ENCODE measurements at regions not wholly inside any gene's neighbourhood (a gene's known extent, or its start where the extent isn't known, plus 50 kb on each side); places are given as distances from the start of the nearest gene placed in this dataset.

DNA sequence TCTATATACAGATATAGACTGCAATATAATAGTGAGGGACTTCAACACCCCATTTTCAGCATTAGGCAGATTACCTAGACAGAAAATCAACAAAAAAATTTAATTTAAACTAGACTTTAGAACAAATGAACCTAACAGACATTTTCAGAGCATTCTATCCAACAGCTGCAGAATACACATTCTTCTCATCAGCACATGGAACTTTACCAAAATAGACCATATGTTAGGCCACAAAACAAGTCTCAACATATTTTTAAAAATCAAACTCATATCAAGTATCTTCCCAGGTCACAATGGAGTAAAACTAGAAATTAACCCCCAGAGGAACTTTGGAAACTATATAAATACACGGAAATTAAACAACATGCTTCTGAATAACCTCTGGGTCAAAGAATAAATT lies 169.6 kb downstream of the MTERF1 start:
- no peaks in the 10 kb centered on the region; the same call in 2 of the 3 replicates for H3K9me3 ChIP-seq (replicated peaks; ENCODE audit: control insufficient read depth, insufficient read depth, low read length)
- CTCF ChIA-PET: no interaction called here
- SMC1A ChIA-PET (ENCODE audit: uncharacterized antibody, unreplicated experiment): interaction anchor here (0.7 kb wide), 1 partner anchor 1882 kb away, joined by 3 read pairs; no protein-coding TSS in a partner anchor
- H3K36me3 ChIP-seq (ENCODE audit: control insufficient read depth in 2 of 2, insufficient read depth in 2 of 2, low read length in 1 of 2): no peaks in the 10 kb centered on the region
- H2AFZ ChIP-seq (ENCODE audit: control insufficient read depth, low read depth, low read length): no peak overlapping the region
- H3K27me3 ChIP-seq (replicated peaks in 1 of 2; ENCODE audit: control insufficient read depth in 2 of 2, insufficient read depth in 2 of 2, low read length in 1 of 2): no peaks in the 10 kb centered on the region
- no peak overlapping the region for H3K27ac ChIP-seq (ENCODE audit: control insufficient read depth, insufficient read depth)
- POLR2A ChIA-PET: no interaction called here
- DNase-seq (ENCODE audit: low read depth, low spot score) (no peak), ATAC-seq (no peak), FAIRE-seq (no peak)
- H3K4me3 ChIP-seq: no peak overlapping the region
- no peak overlapping the region for H3K9ac ChIP-seq (ENCODE audit: control insufficient read depth, insufficient read depth, low read length)
- TF ChIP-seq BMI1 (IDR thresholded peaks at IDR 0.05; ENCODE audit: borderline replicate concordance): no peak
- H3K79me2 ChIP-seq (ENCODE audit: control insufficient read depth, insufficient read depth, low read length): no peaks in the 10 kb centered on the region
- H4K20me1 ChIP-seq (ENCODE audit: control insufficient read depth, insufficient read depth): no peaks in the 10 kb centered on the region
- no peak overlapping the region for H3K4me2 ChIP-seq (ENCODE audit: control insufficient read depth, insufficient read depth)
- intact Hi-C loops (cut with micrococcal nuclease; ENCODE audit: unreplicated experiment) (no loop called here), in situ Hi-C loops (cut with MboI) (no loop called here)
- RAD21 ChIA-PET (ENCODE audit: unreplicated experiment): no interaction called here
- H3K4me1 ChIP-seq (ENCODE audit: control insufficient read depth, insufficient read depth, low read length): no peaks in the 10 kb centered on the region
- BruUV-seq (replicated peaks): no TSS peak
- WGBS (ENCODE audit: insufficient coverage, insufficient replicate concordance, low lambda C conversion rate, missing lambda C conversion rate): 18% methylated on average over 1 of the region's 1 CpG

DNA sequence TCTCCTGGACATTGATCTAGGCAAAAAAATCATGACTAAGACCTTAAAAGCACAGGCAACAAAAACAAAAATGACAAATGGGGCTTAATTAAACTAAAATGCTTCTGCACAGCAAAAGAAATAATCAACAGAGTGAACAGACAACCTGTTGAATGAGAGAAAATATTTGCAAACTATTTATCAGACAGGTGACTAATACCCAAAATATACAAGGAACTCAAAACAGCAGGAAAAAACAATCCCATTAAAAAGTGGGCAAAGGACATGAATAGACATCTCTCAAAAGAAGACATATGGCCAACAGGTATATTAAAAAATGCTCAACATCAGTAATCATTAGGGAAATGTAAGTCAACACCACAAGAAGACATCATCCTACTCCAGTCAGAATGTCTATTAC lies 166.8 kb downstream of the MTERF1 start:
- H3K4me2 ChIP-seq (ENCODE audit: control insufficient read depth, insufficient read depth): no peak overlapping the region
- CTCF ChIA-PET: no interaction called here
- ATAC-seq: no peak
- H3K9ac ChIP-seq (ENCODE audit: control insufficient read depth, insufficient read depth, low read length): no peak overlapping the region
- RAD21 ChIA-PET (ENCODE audit: unreplicated experiment): no interaction called here
- no TSS peak for BruUV-seq (replicated peaks)
- no peak overlapping the region for H3K4me3 ChIP-seq
- H3K79me2 ChIP-seq (ENCODE audit: control insufficient read depth, insufficient read depth, low read length): no peaks in the 10 kb centered on the region
- H3K9me3 ChIP-seq (replicated peaks; ENCODE audit: control insufficient read depth, insufficient read depth, low read length): no peaks in the 10 kb centered on the region
- H3K4me1 ChIP-seq (ENCODE audit: control insufficient read depth, insufficient read depth, low read length): no peaks in the 10 kb centered on the region
- intact Hi-C loops (cut with micrococcal nuclease; ENCODE audit: unreplicated experiment): no loop called here
- no peaks in the 10 kb centered on the region for H3K36me3 ChIP-seq (ENCODE audit: control insufficient read depth in 2 of 2, insufficient read depth in 2 of 2, low read length in 1 of 2)
- SMC1A ChIA-PET (ENCODE audit: uncharacterized antibody, unreplicated experiment): no interaction called here
- no peak for DNase-seq (ENCODE audit: low read depth, low spot score)
- no peaks in the 10 kb centered on the region for H4K20me1 ChIP-seq (ENCODE audit: control insufficient read depth, insufficient read depth)
- FAIRE-seq: no peak
- H3K27me3 ChIP-seq (replicated peaks in 1 of 2; ENCODE audit: control insufficient read depth in 2 of 2, insufficient read depth in 2 of 2, low read length in 1 of 2): no peaks in the 10 kb centered on the region
- in situ Hi-C loops (cut with MboI): no loop called here
- H2AFZ ChIP-seq (ENCODE audit: control insufficient read depth, low read depth, low read length): no peak overlapping the region
- POLR2A ChIA-PET: no interaction called here
- H3K27ac ChIP-seq (ENCODE audit: control insufficient read depth, insufficient read depth): no peak overlapping the region
- no peak for TF ChIP-seq SPI1 (IDR thresholded peaks at IDR 0.05; ENCODE audit: borderline replicate concordance, insufficient read depth, low read depth, low read length)
- no peak for TF ChIP-seq BRCA1 (IDR thresholded peaks at IDR 0.05; ENCODE audit: low read depth, low read length)
- TF ChIP-seq, protein P1, sequence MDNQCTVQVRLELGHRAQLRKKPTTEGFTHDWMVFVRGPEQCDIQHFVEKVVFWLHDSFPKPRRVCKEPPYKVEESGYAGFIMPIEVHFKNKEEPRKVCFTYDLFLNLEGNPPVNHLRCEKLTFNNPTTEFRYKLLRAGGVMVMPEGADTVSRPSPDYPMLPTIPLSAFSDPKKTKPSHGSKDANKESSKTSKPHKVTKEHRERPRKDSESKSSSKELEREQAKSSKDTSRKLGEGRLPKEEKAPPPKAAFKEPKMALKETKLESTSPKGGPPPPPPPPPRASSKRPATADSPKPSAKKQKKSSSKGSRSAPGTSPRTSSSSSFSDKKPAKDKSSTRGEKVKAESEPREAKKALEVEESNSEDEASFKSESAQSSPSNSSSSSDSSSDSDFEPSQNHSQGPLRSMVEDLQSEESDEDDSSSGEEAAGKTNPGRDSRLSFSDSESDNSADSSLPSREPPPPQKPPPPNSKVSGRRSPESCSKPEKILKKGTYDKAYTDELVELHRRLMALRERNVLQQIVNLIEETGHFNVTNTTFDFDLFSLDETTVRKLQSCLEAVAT (IDR thresholded peaks at IDR 0.05): no peak
- no peak for TF ChIP-seq IKZF2 (IDR thresholded peaks at IDR 0.05)
- TF ChIP-seq GATAD2B (conservative IDR thresholded peaks at IDR 0.05; ENCODE audit: low read depth): no peak
- no peak for TF ChIP-seq RB1 (IDR thresholded peaks at IDR 0.05; ENCODE audit: borderline replicate concordance)
- TF ChIP-seq HDAC6 (IDR thresholded peaks at IDR 0.05; ENCODE audit: unreplicated experiment): no peak
- TF ChIP-seq, protein P2, sequence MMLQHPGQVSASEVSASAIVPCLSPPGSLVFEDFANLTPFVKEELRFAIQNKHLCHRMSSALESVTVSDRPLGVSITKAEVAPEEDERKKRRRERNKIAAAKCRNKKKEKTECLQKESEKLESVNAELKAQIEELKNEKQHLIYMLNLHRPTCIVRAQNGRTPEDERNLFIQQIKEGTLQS (IDR thresholded peaks at IDR 0.05; ENCODE audit: borderline replicate concordance, extremely low read depth, low read depth, low read length): no peak
- no peak for TF ChIP-seq BMI1 (IDR thresholded peaks at IDR 0.05; ENCODE audit: borderline replicate concordance)
- no peak for TF ChIP-seq EED (IDR thresholded peaks at IDR 0.05; ENCODE audit: low read depth)
- no peak for TF ChIP-seq SREBF2 (IDR thresholded peaks at IDR 0.05; ENCODE audit: low read length)
- TF ChIP-seq, protein P3, sequence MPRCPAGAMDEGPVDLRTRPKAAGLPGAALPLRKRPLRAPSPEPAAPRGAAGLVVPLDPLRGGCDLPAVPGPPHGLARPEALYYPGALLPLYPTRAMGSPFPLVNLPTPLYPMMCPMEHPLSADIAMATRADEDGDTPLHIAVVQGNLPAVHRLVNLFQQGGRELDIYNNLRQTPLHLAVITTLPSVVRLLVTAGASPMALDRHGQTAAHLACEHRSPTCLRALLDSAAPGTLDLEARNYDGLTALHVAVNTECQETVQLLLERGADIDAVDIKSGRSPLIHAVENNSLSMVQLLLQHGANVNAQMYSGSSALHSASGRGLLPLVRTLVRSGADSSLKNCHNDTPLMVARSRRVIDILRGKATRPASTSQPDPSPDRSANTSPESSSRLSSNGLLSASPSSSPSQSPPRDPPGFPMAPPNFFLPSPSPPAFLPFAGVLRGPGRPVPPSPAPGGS (IDR thresholded peaks at IDR 0.05; ENCODE audit: borderline replicate concordance, insufficient read depth, low read depth, low read length, poor library complexity, severe bottlenecking): no peak
- TF ChIP-seq WRNIP1 (IDR thresholded peaks at IDR 0.05; ENCODE audit: borderline replicate concordance, low read depth, low read length): no peak
- TF ChIP-seq ASH2L (IDR thresholded peaks at IDR 0.05; ENCODE audit: borderline replicate concordance, low read depth): no peak
